Smooth muscle cell (in vitro differentiated cells): ENCODE measurements at regions not wholly inside any gene's neighbourhood (a gene's known extent, or its start where the extent isn't known, plus 50 kb on each side); places are given as distances from the start of the nearest gene placed in this dataset.

Source experiments
- DNase-seq: peaks from one replicate; lab custom pipeline; 2025; ENCODE audit not compliant: unreplicated experiment; lab: John Stamatoyannopoulos, UW
- H2AFZ ChIP-seq: fragments of 200-600 bp; sonication (generic); 2 replicates; pipeline ENCODE4 v1.6.0; 2016; ENCODE audit warnings: antibody characterized with exemption, low read depth, mild to moderate bottlenecking
- H3F3A ChIP-seq: fragments of 200-600 bp; sonication (generic); 2 replicates; pipeline ENCODE4 v1.6.0; 2017; ENCODE audit warnings: antibody characterized with exemption, low read depth
- H3K27ac ChIP-seq: fragments of 200-600 bp; sonication (generic); 2 replicates; pipeline ENCODE4 v1.5.1; 2016; ENCODE audit warnings: low read depth, mild to moderate bottlenecking
- H3K27me3 ChIP-seq: fragments of 200-600 bp; sonication (generic); 2 replicates; pipeline ENCODE4 v1.6.1; 2016; ENCODE audit warnings: low read depth, mild to moderate bottlenecking
- H3K36me3 ChIP-seq: fragments of 200-600 bp; sonication (generic); 2 replicates; pipeline ENCODE4 v1.5.1; 2016; ENCODE audit warnings: low read depth
- H3K4me1 ChIP-seq: fragments of 200-600 bp; sonication (generic); 2 replicates; pipeline ENCODE4 v1.5.1; 2016; ENCODE audit warnings: low read depth
- H3K4me2 ChIP-seq: fragments of 200-600 bp; sonication (generic); 2 replicates; pipeline ENCODE4 v1.6.0; 2016; ENCODE audit warnings: mild to moderate bottlenecking
- H3K4me3 ChIP-seq: fragments of 200-600 bp; sonication (generic); 2 replicates; pipeline ENCODE4 v1.5.1; 2016; ENCODE audit warnings: mild to moderate bottlenecking
- H3K79me2 ChIP-seq: fragments of 200-600 bp; sonication (generic); 2 replicates; pipeline ENCODE4 v1.6.0; 2016; ENCODE audit warnings: low read depth, mild to moderate bottlenecking
- H3K9ac ChIP-seq: fragments of 200-600 bp; sonication (generic); 2 replicates; pipeline ENCODE4 v1.6.0; 2016; ENCODE audit warnings: low read depth
- H3K9me3 ChIP-seq: fragments of 200-600 bp; sonication (generic); replicated peaks from 2 replicates; pipeline ENCODE4 v1.5.1; 2016; ENCODE audit warnings: low read depth
- H4K20me1 ChIP-seq: fragments of 200-600 bp; sonication (generic); 2 replicates; pipeline ENCODE4 v1.6.0; 2016; ENCODE audit warnings: low read depth
- WGBS: methylation state at CpG from one replicate; pipeline ENCODE4 v1.1.7; 2016; ENCODE audit warnings: low lambda C conversion rate; 5-methylcytosine and 5-hydroxymethylcytosine counted together
- TF ChIP-seq, protein P1 (sequence below): fragments of 200-600 bp; sonication (generic); IDR thresholded peaks from 2 replicates; pipeline ENCODE4 v1.5.1; 2017; ENCODE audit warnings: borderline replicate concordance, mild to moderate bottlenecking, antibody characterized with exemption; ENCODE audit not compliant: insufficient read depth, poor library complexity, severe bottlenecking

GRCh38 chr21:30957010-30957409 is 75.6 kb upstream of the KRTAP11-1 start:
- Histone ChIP-seq H3K9ac (no peak overlapping the region), H3K36me3 (no peaks in the 10 kb centered on the region)
- WGBS = 88% methylated on average over 4 of the region's 4 CpGs

DNA sequence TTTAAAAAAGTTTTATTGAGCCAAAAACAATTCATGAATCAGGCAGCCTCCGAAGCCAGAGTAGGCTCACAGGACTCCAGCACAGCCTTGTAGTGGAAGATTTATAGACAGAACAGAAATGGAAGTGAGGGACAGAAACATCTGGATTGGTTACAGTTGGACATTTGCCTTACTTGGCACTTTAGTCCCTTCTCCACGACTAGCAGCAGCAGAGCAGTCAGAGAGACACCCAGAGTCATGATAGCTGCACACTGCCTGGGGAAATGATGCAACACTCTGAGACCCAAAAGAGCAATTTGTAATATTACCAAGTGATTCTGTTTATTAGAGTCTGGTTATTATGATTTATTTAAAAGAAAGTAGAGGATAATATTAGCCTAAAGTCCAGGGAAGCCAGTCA is 72.2 kb upstream of the KRTAP11-1 start:
- Histone ChIP-seq H4K20me1 (no peaks in the 10 kb centered on the region), H3K4me3 (no peak overlapping the region), H3K4me2 (no peak overlapping the region), H3K36me3 (no peaks in the 10 kb centered on the region), H3K27ac (no peak overlapping the region), H3K9me3 (no peaks in the 10 kb centered on the region), H3F3A (no peaks in the 10 kb centered on the region), H3K4me1 (no peaks in the 10 kb centered on the region), H2AFZ (no peak overlapping the region), H3K27me3 (no peaks in the 10 kb centered on the region), H3K79me2 (no peaks in the 10 kb centered on the region), H3K9ac (no peak overlapping the region)
- TF ChIP-seq, protein P1, sequence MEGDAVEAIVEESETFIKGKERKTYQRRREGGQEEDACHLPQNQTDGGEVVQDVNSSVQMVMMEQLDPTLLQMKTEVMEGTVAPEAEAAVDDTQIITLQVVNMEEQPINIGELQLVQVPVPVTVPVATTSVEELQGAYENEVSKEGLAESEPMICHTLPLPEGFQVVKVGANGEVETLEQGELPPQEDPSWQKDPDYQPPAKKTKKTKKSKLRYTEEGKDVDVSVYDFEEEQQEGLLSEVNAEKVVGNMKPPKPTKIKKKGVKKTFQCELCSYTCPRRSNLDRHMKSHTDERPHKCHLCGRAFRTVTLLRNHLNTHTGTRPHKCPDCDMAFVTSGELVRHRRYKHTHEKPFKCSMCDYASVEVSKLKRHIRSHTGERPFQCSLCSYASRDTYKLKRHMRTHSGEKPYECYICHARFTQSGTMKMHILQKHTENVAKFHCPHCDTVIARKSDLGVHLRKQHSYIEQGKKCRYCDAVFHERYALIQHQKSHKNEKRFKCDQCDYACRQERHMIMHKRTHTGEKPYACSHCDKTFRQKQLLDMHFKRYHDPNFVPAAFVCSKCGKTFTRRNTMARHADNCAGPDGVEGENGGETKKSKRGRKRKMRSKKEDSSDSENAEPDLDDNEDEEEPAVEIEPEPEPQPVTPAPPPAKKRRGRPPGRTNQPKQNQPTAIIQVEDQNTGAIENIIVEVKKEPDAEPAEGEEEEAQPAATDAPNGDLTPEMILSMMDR = no peak
- 86% methylated on average over 2 of the region's 2 CpGs for whole genome bisulfite sequencing
- no peak for DNase-seq

More at GRCh38 chr21:30957010-30957409, 75.6 kb upstream of the KRTAP11-1 start:
- DNase-seq = no peak
- Histone ChIP-seq H2AFZ (no peak overlapping the region), H3K4me2 (no peak overlapping the region), H3K9me3 (no peaks in the 10 kb centered on the region), H3K27me3 (no peaks in the 10 kb centered on the region), H3K4me1 (no peaks in the 10 kb centered on the region), H3K79me2 (no peaks in the 10 kb centered on the region), H3K27ac (no peak overlapping the region), H4K20me1 (no peaks in the 10 kb centered on the region), H3K4me3 (no peak overlapping the region), H3F3A (no peaks in the 10 kb centered on the region)
- TF ChIP-seq, protein P1 = no peak

GRCh38 chr21:30947141-30947540 is 65.8 kb upstream of the KRTAP11-1 start:
- Histone ChIP-seq H3K27ac (no peak overlapping the region), H3K9ac (no peak overlapping the region), H3K79me2 (no peaks in the 10 kb centered on the region), H2AFZ (no peak overlapping the region), H3K4me2 (no peak overlapping the region), H3F3A (no peaks in the 10 kb centered on the region), H4K20me1 (no peaks in the 10 kb centered on the region), H3K27me3 (no peaks in the 10 kb centered on the region), H3K4me3 (no peak overlapping the region), H3K9me3 (no peaks in the 10 kb centered on the region), H3K36me3 (no peaks in the 10 kb centered on the region), H3K4me1 (no peaks in the 10 kb centered on the region)
- 89% methylated on average over 5 of the region's 5 CpGs for WGBS
- TF ChIP-seq, protein P1 = no peak
- DNase-seq = no peak

- H3K9me3 ChIP-seq = no peaks in the 10 kb centered on the region
- H3K27ac ChIP-seq = no peak overlapping the region
Measured at GRCh38 chr21:30943920-30944319, 62.5 kb upstream of the KRTAP11-1 start.

More at GRCh38 chr21:30943920-30944319, 62.5 kb upstream of the KRTAP11-1 start:
- DNase-seq = no peak
- no peaks in the 10 kb centered on the region for H3K4me1 ChIP-seq
- no peaks in the 10 kb centered on the region for H4K20me1 ChIP-seq
- no peaks in the 10 kb centered on the region for H3K27me3 ChIP-seq
- H3K36me3 ChIP-seq = no peaks in the 10 kb centered on the region
- no peak overlapping the region for H3K4me3 ChIP-seq
- no peak overlapping the region for H2AFZ ChIP-seq
- WGBS = 76% methylated on average over 5 of the region's 5 CpGs
- H3K79me2 ChIP-seq = no peaks in the 10 kb centered on the region
- no peak overlapping the region for H3K4me2 ChIP-seq
- TF ChIP-seq, protein P1 = no peak
- no peak overlapping the region for H3K9ac ChIP-seq
- no peaks in the 10 kb centered on the region for H3F3A ChIP-seq
